IMR-90 (cell line): ENCODE measurements at regions not wholly inside any gene's neighbourhood (a gene's known extent, or its start where the extent isn't known, plus 50 kb on each side); places are given as distances from the start of the nearest gene placed in this dataset.
A peak's percentile ranks its signal among the peaks of the same experiment; 100 is the strongest.

Experiments used
- ATAC-seq: fragments of 200-7000 bp; cut with Tn5 transposase; 2 replicates; pipeline ENCODE4 v1.9.1; 2020; ENCODE audit warnings: low read depth, mild to moderate bottlenecking, moderate library complexity
- BruUV-seq: library from RNA; stranded (reverse); fragments of 400-500 nt; replicated peaks from 2 replicates; lab custom pipeline; 2021; lab: Mats Ljungman, UMichigan
- CTCF ChIA-PET: fragments of 300-600 bp; formaldehyde crosslinking; extraction: SDS; loops from one replicate; lab custom pipeline; 2021; ENCODE audit warnings: antibody characterized with exemption; lab: Yijun Ruan, JAX
- POLR2A ChIA-PET: fragments of 300-600 bp; sonication (Branson Sonifier 250); formaldehyde crosslinking; loops from one replicate; lab custom pipeline; 2022; ENCODE audit warnings: antibody characterized with exemption; ENCODE audit not compliant: unreplicated experiment; lab: Charles Lee
- DNase-seq: peaks from one replicate; pipeline ENCODE4 v3.0.0; 2013
- H2AFZ ChIP-seq: replicated peaks from 2 replicates; pipeline ENCODE3; 2013; ENCODE audit warnings: low read length, mild to moderate bottlenecking; ENCODE audit not compliant: poor library complexity
- H2AK5ac ChIP-seq: 2 replicates; pipeline ENCODE4 v1.6.1; 2013; ENCODE audit warnings: low read depth, low read length, inconsistent platforms
- H2AK9ac ChIP-seq: replicated peaks from 2 replicates; pipeline ENCODE3; 2013; ENCODE audit warnings: mild to moderate bottlenecking, low read depth, low read length, moderate library complexity; ENCODE audit not compliant: poor library complexity
- H2BK120ac ChIP-seq: 2 replicates; pipeline ENCODE4 v1.6.1; 2013; ENCODE audit warnings: low read depth, low read length, inconsistent platforms
- H2BK15ac ChIP-seq: 3 replicates; pipeline ENCODE4 v1.6.1; 2013; ENCODE audit warnings: low read depth, low read length, inconsistent platforms
- H2BK20ac ChIP-seq: 2 replicates; pipeline ENCODE4 v1.6.1; 2013; ENCODE audit warnings: low read depth, mild to moderate bottlenecking, inconsistent platforms, low read length, moderate library complexity
- H2BK5ac ChIP-seq: 2 replicates; pipeline ENCODE4 v1.6.1; 2013; ENCODE audit warnings: mild to moderate bottlenecking, low read depth, low read length, inconsistent platforms; ENCODE audit not compliant: poor library complexity, severe bottlenecking
- H3K14ac ChIP-seq: replicated peaks from 2 replicates; pipeline ENCODE4 v1.6.1; 2013; ENCODE audit warnings: low read depth, low read length, inconsistent platforms
- H3K18ac ChIP-seq: 2 replicates; pipeline ENCODE4 v1.6.1; 2013; ENCODE audit warnings: low read depth, low read length, control low read depth
- H3K23ac ChIP-seq: 2 replicates; pipeline ENCODE4 v1.6.1; 2013; ENCODE audit warnings: low read depth, low read length, inconsistent platforms
- H3K27ac ChIP-seq: 2 replicates; pipeline ENCODE4 v1.5.1; 2013; ENCODE audit warnings: mild to moderate bottlenecking, control low read depth, low read length; ENCODE audit not compliant: insufficient read depth
- H3K27me3 ChIP-seq: 2 replicates; pipeline ENCODE4 v1.6.1; 2013; ENCODE audit warnings: low read length; ENCODE audit not compliant: control insufficient read depth, insufficient read depth
- H3K36me3 ChIP-seq: 2 replicates; pipeline ENCODE4 v1.6.1; 2013; ENCODE audit warnings: low read length, mixed read lengths; ENCODE audit not compliant: control insufficient read depth, insufficient read depth
- H3K4ac ChIP-seq: 2 replicates; pipeline ENCODE4 v1.6.1; 2013; ENCODE audit warnings: low read depth, low read length, inconsistent platforms
- H3K4me1 ChIP-seq: 2 replicates; pipeline ENCODE4 v1.6.1; 2013; ENCODE audit warnings: low read length, mixed read lengths; ENCODE audit not compliant: control insufficient read depth, insufficient read depth
- H3K4me2 ChIP-seq: 2 replicates; pipeline ENCODE4 v1.6.1; 2013; ENCODE audit warnings: low read depth, mild to moderate bottlenecking, control low read depth, low read length, moderate library complexity
- H3K4me3 ChIP-seq: 2 replicates; pipeline ENCODE4 v1.5.1; 2013; ENCODE audit warnings: low read depth, mild to moderate bottlenecking, control low read depth, low read length, moderate library complexity; ENCODE audit not compliant: insufficient read depth
- H3K56ac ChIP-seq: 2 replicates; pipeline ENCODE4 v1.6.1; 2013; ENCODE audit warnings: low read length, inconsistent platforms; ENCODE audit not compliant: insufficient read depth; ENCODE audit errors: extremely low read depth
- H3K79me1 ChIP-seq, 2 experiments: 2 replicates each; pipeline ENCODE4 v1.6.1; 2013; ENCODE audit warnings: low read length in 2 of 2, inconsistent platforms in 1 of 2, low read depth in 1 of 2
- H3K9ac ChIP-seq: 2 replicates; pipeline ENCODE4 v1.6.1; 2013; ENCODE audit warnings: low read depth, low read length, control low read depth
- H3K9me1 ChIP-seq: 2 replicates; pipeline ENCODE4 v1.6.1; 2013; ENCODE audit warnings: low read length, inconsistent platforms; ENCODE audit not compliant: insufficient read depth
- H3K9me3 ChIP-seq: 2 replicates; pipeline ENCODE4 v1.6.1; 2013; ENCODE audit warnings: low read length; ENCODE audit not compliant: control insufficient read depth, insufficient read depth
- H4K20me1 ChIP-seq: 2 replicates; pipeline ENCODE4 v1.6.1; 2013; ENCODE audit warnings: low read length, inconsistent platforms; ENCODE audit not compliant: insufficient read depth
- H4K5ac ChIP-seq: 2 replicates; pipeline ENCODE4 v1.6.1; 2013; ENCODE audit warnings: mild to moderate bottlenecking, low read depth, low read length, control low read depth
- H4K8ac ChIP-seq, 2 experiments: 2 replicates each; pipeline ENCODE4 v1.6.1; 2013; ENCODE audit warnings: low read depth in 2 of 2, low read length in 2 of 2, control low read depth in 1 of 2, inconsistent platforms in 1 of 2
- H4K91ac ChIP-seq: 2 replicates; pipeline ENCODE4 v1.6.1; 2013; ENCODE audit warnings: low read depth, low read length, inconsistent platforms; ENCODE audit not compliant: insufficient read depth
- RAD21 ChIP-seq: IDR thresholded peaks from 2 replicates; pipeline ENCODE4 v1.6.1; 2012; ENCODE audit warnings: low read length, improper control_type of control experiment
- WGBS, 2 experiments: methylation state at CpG; one replicate each; pipeline versions ENCODE4 v1.1.5 to v1.1.7; 2013; ENCODE audit warnings: missing lambda C conversion rate in 2 of 2; ENCODE audit not compliant: insufficient read length in 1 of 2; ENCODE audit errors: extremely low coverage in 2 of 2; 5-methylcytosine and 5-hydroxymethylcytosine counted together
- dilution Hi-C: fragments of 300-500 bp; cut with HindIII; formaldehyde crosslinking; loops from one replicate; pipeline ENCODE4 v1.14.3; 2018; ENCODE audit warnings: low sequenced_read_pairs; ENCODE audit not compliant: unreplicated experiment
- in situ Hi-C: fragments of 300-500 bp; cut with MboI; formaldehyde crosslinking; loops from 3 replicates; pipeline ENCODE4 v1.14.3; 2019; ENCODE audit warnings: low sequenced_read_pairs, inconsistent platforms, mixed read lengths
- intact Hi-C: fragments of 100-400 bp; cut with micrococcal nuclease; formaldehyde crosslinking; loops from 2 replicates; pipeline ENCODE4 v1.10.0; 2022
- TF ChIP-seq, protein P1 (sequence below): conservative IDR thresholded peaks from 2 replicates; pipeline ENCODE4 v1.5.1; 2012; ENCODE audit warnings: mild to moderate bottlenecking, low read depth, low read length, improper control_type of control experiment

DNA sequence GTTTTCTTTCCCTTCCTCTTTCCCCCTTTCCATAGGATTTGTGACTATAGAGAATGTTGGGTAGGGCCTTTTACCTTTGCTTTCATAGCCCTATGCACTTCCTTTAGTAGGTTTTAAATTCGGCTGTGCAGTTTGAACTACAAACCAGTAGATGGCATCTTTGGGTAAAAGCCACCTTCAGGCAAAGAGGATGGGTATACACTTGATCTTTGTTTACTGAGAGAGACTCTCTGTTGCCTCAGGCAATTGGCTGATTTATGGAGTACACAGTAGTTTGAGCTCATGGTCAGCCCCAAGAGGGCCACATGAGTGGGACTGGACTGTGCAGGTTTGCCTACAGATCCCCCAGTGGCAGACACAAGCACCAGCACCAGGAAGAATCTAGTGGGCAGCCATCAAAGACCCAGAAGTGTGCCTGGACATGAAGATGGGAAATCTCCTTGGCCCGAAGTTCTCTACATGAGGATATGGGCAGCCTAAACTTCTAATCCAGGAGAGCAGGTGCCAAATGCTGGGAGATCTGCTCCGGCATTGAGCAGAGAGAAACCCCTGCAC is 1304.3 kb upstream of the DDX18 start:
- no peak for ATAC-seq
- H3K4me3 ChIP-seq = no peak overlapping the region

More for the DNA sequence above, 1304.3 kb upstream of the DDX18 start:
- no peak for DNase-seq
- intact Hi-C loops = no loop called here
- H3K56ac ChIP-seq = no peak overlapping the region
- no peak overlapping the region for H4K5ac ChIP-seq
- H2BK15ac ChIP-seq = no peak overlapping the region
- no peak overlapping the region for H2BK120ac ChIP-seq
- H3K79me1 ChIP-seq = no peaks in the 10 kb centered on the region
- no peak overlapping the region for H3K9ac ChIP-seq
- ChIA-PET POLR2A (no interaction called here), CTCF (no interaction called here)
- H3K14ac ChIP-seq = no peak overlapping the region
- H4K91ac ChIP-seq = no peak overlapping the region
- no peak for TF ChIP-seq RAD21
- TF ChIP-seq, protein P1, sequence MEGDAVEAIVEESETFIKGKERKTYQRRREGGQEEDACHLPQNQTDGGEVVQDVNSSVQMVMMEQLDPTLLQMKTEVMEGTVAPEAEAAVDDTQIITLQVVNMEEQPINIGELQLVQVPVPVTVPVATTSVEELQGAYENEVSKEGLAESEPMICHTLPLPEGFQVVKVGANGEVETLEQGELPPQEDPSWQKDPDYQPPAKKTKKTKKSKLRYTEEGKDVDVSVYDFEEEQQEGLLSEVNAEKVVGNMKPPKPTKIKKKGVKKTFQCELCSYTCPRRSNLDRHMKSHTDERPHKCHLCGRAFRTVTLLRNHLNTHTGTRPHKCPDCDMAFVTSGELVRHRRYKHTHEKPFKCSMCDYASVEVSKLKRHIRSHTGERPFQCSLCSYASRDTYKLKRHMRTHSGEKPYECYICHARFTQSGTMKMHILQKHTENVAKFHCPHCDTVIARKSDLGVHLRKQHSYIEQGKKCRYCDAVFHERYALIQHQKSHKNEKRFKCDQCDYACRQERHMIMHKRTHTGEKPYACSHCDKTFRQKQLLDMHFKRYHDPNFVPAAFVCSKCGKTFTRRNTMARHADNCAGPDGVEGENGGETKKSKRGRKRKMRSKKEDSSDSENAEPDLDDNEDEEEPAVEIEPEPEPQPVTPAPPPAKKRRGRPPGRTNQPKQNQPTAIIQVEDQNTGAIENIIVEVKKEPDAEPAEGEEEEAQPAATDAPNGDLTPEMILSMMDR = 0 out of 2 replicates have a peak, but pooled peaks have one; percentile 3
- WGBS, 2 experiments = no CpG with 5 or more reads among the region's 3 CpGs
- dilution Hi-C loops = no loop called here
- H3K4me1 ChIP-seq = no peaks in the 10 kb centered on the region
- peaks cover 12% of the 10 kb centered on the region for H3K9me3 ChIP-seq
- no peak overlapping the region for H2AK9ac ChIP-seq
- no peak overlapping the region for H3K4me2 ChIP-seq
- no peak overlapping the region for H3K23ac ChIP-seq
- H3K9me1 ChIP-seq = no peaks in the 10 kb centered on the region
- no peaks in the 10 kb centered on the region for H3K36me3 ChIP-seq
- in situ Hi-C loops = no loop called here
- no TSS peak for BruUV-seq
- H3K18ac ChIP-seq = no peak overlapping the region
- H2AFZ ChIP-seq = no peak overlapping the region
- no peak overlapping the region for H3K27ac ChIP-seq
- no peaks in the 10 kb centered on the region for H3K27me3 ChIP-seq
- no peak overlapping the region for H2AK5ac ChIP-seq
- H3K4ac ChIP-seq = no peak overlapping the region
- no peaks in the 10 kb centered on the region for H4K20me1 ChIP-seq
- H4K8ac ChIP-seq = no peak overlapping the region
- H2BK20ac ChIP-seq = no peak overlapping the region
- no peak overlapping the region for H2BK5ac ChIP-seq
